Pancreas (tissue), 10 donors: ENCODE measurements at regions not wholly inside any gene's neighbourhood (a gene's known extent, or its start where the extent isn't known, plus 50 kb on each side); places are given as distances from the start of the nearest gene placed in this dataset.

Experiments
- ATAC-seq, 4 donors: fragments of 200-7000 bp; cut with Tn5 transposase; one replicate each; pipeline versions ENCODE4 v1.8.0 to v1.9.1; 2020; ENCODE audit warnings: mild to moderate bottlenecking in 4 of 4, moderate library complexity in 4 of 4
- DNase-seq, 6 donors: peaks; one replicate each; pipeline ENCODE4 v3.0.0-alpha.2; 2020
- FAIRE-seq: peaks from 2 replicates; lab custom pipeline; 2012; peaks lifted over from hg19 to GRCh38; lab: Jason Lieb, UNC
- H3K27ac ChIP-seq, 4 donors: fragments of 200-600 bp; sonication (generic); 1 replicate in 3 of 4; 2 replicates in 1 of 4; pipeline versions ENCODE4 v1.5.0 to v1.8.0; 2020
- H3K27me3 ChIP-seq, 4 donors: fragments of 200-600 bp; one replicate each; pipeline ENCODE4 v1.8.0; 2021
- H3K36me3 ChIP-seq, 3 donors: fragments of 200-600 bp; sonication (generic) in 1 of 3; one replicate each; pipeline versions ENCODE4 v1.5.0 to v1.8.0; 2020 to 2021
- H3K4me1 ChIP-seq, 3 donors: fragments of 200-600 bp; one replicate each; pipeline ENCODE4 v1.8.0; 2021
- H3K4me3 ChIP-seq, 4 donors: fragments of 200-600 bp; sonication (generic) in 2 of 4; one replicate each; pipeline versions ENCODE4 v1.5.0 to v1.8.0; 2020 to 2021
- H3K9me3 ChIP-seq, 4 donors: fragments of 200-600 bp; one replicate each; pipeline ENCODE4 v1.8.0; 2021
- CTCF ChIP-seq, 4 donors: fragments of 200-600 bp; sonication (generic) in 3 of 4; IDR thresholded peaks; one replicate each; pipeline versions ENCODE4 v1.5.0 to v1.8.0; 2021; ENCODE audit warnings: antibody characterized with exemption in 4 of 4
- WGBS, 2 donors: extraction: QIAGEN DNeasy Blood & Tissue Kit; methylation state at CpG; one replicate each; pipeline ENCODE4 v1.1.7; 2013; 5-methylcytosine and 5-hydroxymethylcytosine counted together
- intact Hi-C, 3 donors: fragments of 100-400 bp; cut with DNase I; formaldehyde crosslinking; loops; one replicate each; pipeline versions ENCODE4 v1.11.1 to v1.14.2; 2022
- donor health status: healthy with polysubstance abuse.
- donor health status: DM: no; HTN: no; CAD: no; lungs with moderate emphysema.
- donor health status: DM: no; HTN: no; CAD: no.
- donor health status: control.
- donor health status: control.
- donor health status: Bipolar disorder and iron deficiency.
- donor health status: DM: yes; HTN: yes; CAD: no.
- donor health status: DM: no; HTN: no; CAD: no.
- donor health status: DM: no; HTN: no; CAD: no.
- donor health status: DM: yes; HTN: yes; CAD: no.

GRCh38 chr9:101860920-101861319, 122.5 kb upstream of the GRIN3A start:
- no peak for TF ChIP-seq CTCF (IDR thresholded peaks at IDR 0.05)
- Histone ChIP-seq H3K4me1 (no peaks in the 10 kb centered on the region), H3K4me3 (no peak overlapping the region), H3K36me3 (no peaks in the 10 kb centered on the region), H3K27ac (no peak overlapping the region), H3K27me3 (no peaks in the 10 kb centered on the region), H3K9me3 (no peaks in the 10 kb centered on the region)
- FAIRE-seq: no peak
- no peak for DNase-seq
- ATAC-seq: no peak
- 92 to 94% methylated on average over 1 of the region's 1 CpG for WGBS, 2 donors
- intact Hi-C loops: no loop called here

GRCh38 chr9:101859620-101860019, 121.2 kb upstream of the GRIN3A start:
- no peaks in the 10 kb centered on the region for H3K36me3 ChIP-seq
- H3K27me3 ChIP-seq: no peaks in the 10 kb centered on the region
- DNase-seq: no peak
- no peaks in the 10 kb centered on the region for H3K9me3 ChIP-seq
- no peak overlapping the region for H3K4me3 ChIP-seq
- WGBS, 2 donors: 69% methylated on average over 3 of the region's 3 CpGs
- no peak for FAIRE-seq
- TF ChIP-seq CTCF (IDR thresholded peaks at IDR 0.05): no peak
- intact Hi-C loops: no loop called here
- H3K4me1 ChIP-seq: no peaks in the 10 kb centered on the region
- H3K27ac ChIP-seq: no peak overlapping the region
- no peak for ATAC-seq

- TF ChIP-seq CTCF (IDR thresholded peaks at IDR 0.05): no peak
- FAIRE-seq (no peak), ATAC-seq (no peak), DNase-seq (no peak)
- Histone ChIP-seq H3K27ac (no peak overlapping the region), H3K27me3 (no peaks in the 10 kb centered on the region), H3K36me3 (no peaks in the 10 kb centered on the region), H3K4me1 (no peaks in the 10 kb centered on the region), H3K4me3 (no peak overlapping the region), H3K9me3 (no peaks in the 10 kb centered on the region)
- WGBS, 2 donors: 42 to 47% methylated on average over 5 of the region's 5 CpGs
- intact Hi-C loops: no loop called here
These were observed 119.6 kb upstream of the GRIN3A start for GRCh38 chr9:101858026-101858425.

- Histone ChIP-seq H3K4me3 (no peak overlapping the region), H3K4me1 (no peaks in the 10 kb centered on the region), H3K27me3 (no peaks in the 10 kb centered on the region), H3K9me3 (no peaks in the 10 kb centered on the region), H3K36me3 (no peaks in the 10 kb centered on the region), H3K27ac (no peak overlapping the region)
- no peak for TF ChIP-seq CTCF (IDR thresholded peaks at IDR 0.05)
- WGBS, 2 donors: 4 to 9% methylated on average over 1 of the region's 1 CpG
- FAIRE-seq (no peak), DNase-seq (no peak), ATAC-seq (peak in 1 of 4 donors; percentile 37)
- intact Hi-C loops: no loop called here
These were observed 110.8 kb upstream of the GRIN3A start for GRCh38 chr9:101849102-101849707.

- no peaks in the 10 kb centered on the region for H3K27me3 ChIP-seq
- DNase-seq (no peak), FAIRE-seq (no peak), ATAC-seq (no peak)
- no peaks in the 10 kb centered on the region for H3K9me3 ChIP-seq
- intact Hi-C loops: no loop called here
- no peak overlapping the region for H3K4me3 ChIP-seq
- no peak for TF ChIP-seq CTCF (IDR thresholded peaks at IDR 0.05)
- WGBS, 2 donors: 51 to 64% methylated on average over 6 of the region's 6 CpGs
- H3K36me3 ChIP-seq: no peaks in the 10 kb centered on the region
- H3K27ac ChIP-seq: no peak overlapping the region
- H3K4me1 ChIP-seq: no peaks in the 10 kb centered on the region
These were observed 110.1 kb upstream of the GRIN3A start for GRCh38 chr9:101848485-101848919.
